ENCODE measurements at regions not wholly inside any gene's neighbourhood (a gene's known extent, or its start where the extent isn't known, plus 50 kb on each side); places are given as distances from the start of the nearest gene placed in this dataset.

- TF ChIP-seq POLR2A (IDR thresholded peaks at IDR 0.05; ENCODE audit: insufficient read depth in 1 of 2, low read depth in 2 of 2, low read length in 2 of 2) = no peak
- TF ChIP-seq, protein P1, sequence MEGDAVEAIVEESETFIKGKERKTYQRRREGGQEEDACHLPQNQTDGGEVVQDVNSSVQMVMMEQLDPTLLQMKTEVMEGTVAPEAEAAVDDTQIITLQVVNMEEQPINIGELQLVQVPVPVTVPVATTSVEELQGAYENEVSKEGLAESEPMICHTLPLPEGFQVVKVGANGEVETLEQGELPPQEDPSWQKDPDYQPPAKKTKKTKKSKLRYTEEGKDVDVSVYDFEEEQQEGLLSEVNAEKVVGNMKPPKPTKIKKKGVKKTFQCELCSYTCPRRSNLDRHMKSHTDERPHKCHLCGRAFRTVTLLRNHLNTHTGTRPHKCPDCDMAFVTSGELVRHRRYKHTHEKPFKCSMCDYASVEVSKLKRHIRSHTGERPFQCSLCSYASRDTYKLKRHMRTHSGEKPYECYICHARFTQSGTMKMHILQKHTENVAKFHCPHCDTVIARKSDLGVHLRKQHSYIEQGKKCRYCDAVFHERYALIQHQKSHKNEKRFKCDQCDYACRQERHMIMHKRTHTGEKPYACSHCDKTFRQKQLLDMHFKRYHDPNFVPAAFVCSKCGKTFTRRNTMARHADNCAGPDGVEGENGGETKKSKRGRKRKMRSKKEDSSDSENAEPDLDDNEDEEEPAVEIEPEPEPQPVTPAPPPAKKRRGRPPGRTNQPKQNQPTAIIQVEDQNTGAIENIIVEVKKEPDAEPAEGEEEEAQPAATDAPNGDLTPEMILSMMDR (CRISPR knock-in tag; IDR thresholded peaks at IDR 0.05) = no peak
- no peak for TF ChIP-seq NFATC3 (CRISPR knock-in tag; IDR thresholded peaks at IDR 0.05)
- TF ChIP-seq, protein P2, sequence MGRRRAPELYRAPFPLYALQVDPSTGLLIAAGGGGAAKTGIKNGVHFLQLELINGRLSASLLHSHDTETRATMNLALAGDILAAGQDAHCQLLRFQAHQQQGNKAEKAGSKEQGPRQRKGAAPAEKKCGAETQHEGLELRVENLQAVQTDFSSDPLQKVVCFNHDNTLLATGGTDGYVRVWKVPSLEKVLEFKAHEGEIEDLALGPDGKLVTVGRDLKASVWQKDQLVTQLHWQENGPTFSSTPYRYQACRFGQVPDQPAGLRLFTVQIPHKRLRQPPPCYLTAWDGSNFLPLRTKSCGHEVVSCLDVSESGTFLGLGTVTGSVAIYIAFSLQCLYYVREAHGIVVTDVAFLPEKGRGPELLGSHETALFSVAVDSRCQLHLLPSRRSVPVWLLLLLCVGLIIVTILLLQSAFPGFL (CRISPR knock-in tag; IDR thresholded peaks at IDR 0.05) = no peak
- TF ChIP-seq MAFK (conservative IDR thresholded peaks at IDR 0.05 in 1 of 2, IDR thresholded peaks at IDR 0.05 in 1 of 2; ENCODE audit: low read length in 2 of 2) = no peak
- no peak for TF ChIP-seq REST (IDR thresholded peaks at IDR 0.05; ENCODE audit: borderline replicate concordance in 1 of 2, low read depth in 1 of 2, low read length in 2 of 2)
- no peak for TF ChIP-seq CHD4 (IDR thresholded peaks at IDR 0.05; ENCODE audit: borderline replicate concordance, low read length)
- TF ChIP-seq MXI1 (IDR thresholded peaks at IDR 0.05; ENCODE audit: borderline replicate concordance, low read depth, low read length) = no peak
- TF ChIP-seq SIN3B (IDR thresholded peaks at IDR 0.05; ENCODE audit: low read length) = no peak
- TF ChIP-seq NR3C1 (CRISPR knock-in tag; IDR thresholded peaks at IDR 0.05) = no peak
- no peak for TF ChIP-seq ZNF737 (CRISPR knock-in tag; IDR thresholded peaks at IDR 0.05; ENCODE audit: borderline replicate concordance)
- no peak for TF ChIP-seq MAX (IDR thresholded peaks at IDR 0.05)
- no peak for TF ChIP-seq SMC3 (IDR thresholded peaks at IDR 0.05; ENCODE audit: low read length)
- TF ChIP-seq BRCA1 (CRISPR knock-in tag; IDR thresholded peaks at IDR 0.05) = no peak
Observed at GRCh38 chr5:7976411-7977190, 107.7 kb downstream of the MTRR start.
